LoVo (cell line): ENCODE measurements at regions not wholly inside any gene's neighbourhood (a gene's known extent, or its start where the extent isn't known, plus 50 kb on each side); places are given as distances from the start of the nearest gene placed in this dataset.

Experiments
- DNase-seq: peaks from one replicate; pipeline ENCODE4 v3.0.0-alpha.2; 2016; ENCODE audit warnings: low spot score

DNA sequence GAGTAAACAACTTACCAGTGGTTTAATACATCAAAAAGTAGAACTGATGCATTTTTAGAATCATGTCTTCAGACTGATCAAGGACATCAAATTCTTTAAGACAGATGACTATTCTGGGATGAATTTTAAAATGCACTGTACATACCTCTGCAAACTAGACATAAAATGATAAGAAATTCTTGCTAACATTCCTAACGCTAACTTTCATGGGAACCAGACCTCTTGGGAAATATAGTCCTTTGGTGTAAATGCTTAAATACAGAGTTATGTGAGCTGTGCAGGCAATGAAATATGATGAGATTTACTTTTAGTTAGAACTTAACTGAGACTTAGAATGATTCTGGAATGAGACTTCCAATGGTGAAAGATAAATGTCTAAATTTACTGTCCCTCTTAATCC is 562.0 kb downstream of the NR4A2 start:
- DNase-seq: no peak

DNA sequence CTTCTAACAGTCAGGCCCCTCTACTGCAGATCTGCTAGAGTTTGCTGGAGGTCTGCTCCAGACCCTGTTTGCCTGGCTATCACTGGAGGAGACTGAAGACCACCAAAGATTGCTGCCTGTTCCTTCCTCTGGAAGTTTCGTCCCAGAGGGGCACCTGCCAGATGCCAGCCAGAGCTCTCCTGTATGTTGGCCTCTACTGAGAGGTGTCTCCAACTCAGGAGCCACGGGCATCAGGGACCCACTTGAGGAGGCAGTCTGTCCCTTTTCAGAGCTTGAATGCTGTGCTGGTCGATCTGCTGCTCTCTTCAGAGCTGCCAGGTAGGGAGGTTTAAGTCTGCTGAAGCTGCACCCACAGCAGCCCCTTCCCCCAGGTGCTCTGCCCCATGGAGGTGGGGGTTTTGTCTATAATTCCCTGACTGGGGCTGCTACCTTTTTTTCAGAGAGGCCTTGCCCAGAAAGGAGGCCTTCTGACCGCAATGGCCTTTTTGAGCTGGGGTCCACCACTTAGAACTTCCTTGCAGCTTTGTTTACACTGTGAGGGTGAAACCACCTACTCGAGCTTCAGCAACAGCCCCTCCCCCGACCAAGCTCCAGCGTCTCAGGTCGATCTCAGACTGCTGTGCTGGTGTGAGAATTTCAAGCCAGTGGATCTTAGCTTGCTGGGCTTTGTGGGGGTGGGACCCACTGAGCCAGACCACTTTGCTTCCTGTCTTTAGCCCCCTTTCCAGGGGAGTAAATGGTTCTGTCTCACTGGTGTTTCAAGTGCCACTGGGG is 566.0 kb downstream of the NR4A2 start:
- DNase-seq: no peak

DNA sequence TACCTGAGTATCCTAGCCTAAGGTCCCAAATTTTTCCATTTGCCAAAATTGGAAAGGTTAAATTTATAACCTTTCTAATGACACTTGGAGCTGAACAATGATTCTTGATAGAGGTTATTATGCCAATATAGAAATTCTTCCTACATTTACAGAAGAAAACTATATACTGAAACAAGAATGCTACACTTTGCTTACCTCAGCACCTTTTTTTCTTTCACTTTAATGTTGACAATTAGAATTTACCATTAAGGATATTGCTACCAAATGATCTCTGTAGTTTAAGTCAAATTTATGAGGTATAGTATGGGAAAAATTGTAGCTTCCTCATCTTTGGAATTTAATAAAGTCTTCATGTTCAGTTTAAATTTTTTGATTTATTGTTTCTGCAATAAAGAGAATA is 577.0 kb downstream of the NR4A2 start:
- no peak for DNase-seq

- DNase-seq: no peak
Measured at GRCh38 chr2:155748131-155748530, 584.4 kb downstream of the NR4A2 start.

- DNase-seq: no peak
Measured at GRCh38 chr2:155747531-155747930, 585.0 kb downstream of the NR4A2 start.

DNA sequence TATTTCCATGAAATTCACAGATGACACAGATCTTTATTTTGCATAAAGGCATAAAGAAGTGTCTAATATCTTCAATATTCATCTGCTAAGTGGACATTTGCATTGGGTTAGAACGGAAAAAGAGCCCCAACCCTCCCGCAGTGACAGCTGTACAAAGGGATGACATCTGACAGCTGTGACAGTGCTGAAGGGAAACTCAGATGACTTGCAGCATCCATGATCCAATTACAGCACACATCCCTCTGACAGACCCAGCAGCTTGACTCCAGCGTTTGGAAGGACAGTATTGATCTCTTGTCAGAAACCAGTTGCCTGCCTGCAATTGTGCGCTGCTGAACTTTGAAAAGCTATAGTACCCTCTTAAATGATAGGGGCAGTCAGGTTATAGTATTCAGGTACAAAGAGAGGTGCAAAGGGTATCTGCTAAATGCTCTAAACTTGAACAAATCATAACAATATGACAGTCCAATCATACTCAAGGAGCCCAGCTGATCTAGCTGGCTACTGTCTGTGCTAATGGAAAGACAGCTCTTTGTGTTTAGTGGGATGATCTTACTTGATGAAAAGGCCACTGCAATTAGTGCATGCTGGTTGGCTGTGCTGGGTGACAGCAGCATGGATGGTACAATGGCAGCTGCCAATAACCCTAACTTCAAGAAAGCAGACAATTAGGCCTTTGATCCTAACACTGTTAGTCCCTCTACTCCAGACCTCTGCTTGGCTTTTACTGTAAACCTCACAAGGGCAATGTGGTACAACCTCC is 599.2 kb downstream of the NR4A2 start:
- no peak for DNase-seq

DNA sequence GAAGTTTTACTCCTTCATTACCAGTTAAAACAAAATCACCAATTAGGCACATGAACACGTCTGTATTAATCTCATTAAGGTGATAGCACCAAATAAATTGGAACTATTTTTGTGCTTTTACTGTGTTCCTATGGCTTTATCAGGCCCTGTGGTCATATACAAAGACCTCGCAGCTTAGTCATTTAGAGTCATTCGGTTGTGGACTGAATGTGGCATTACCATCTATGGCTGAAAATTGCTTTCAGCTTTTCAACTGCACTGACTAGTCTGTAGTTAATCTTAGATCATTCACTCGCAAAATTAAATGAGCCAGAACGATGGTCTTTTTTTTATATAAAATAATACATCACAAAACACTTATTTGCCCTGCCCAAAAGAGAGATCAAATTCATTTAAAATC is 601.7 kb downstream of the NR4A2 start:
- no peak for DNase-seq

DNA sequence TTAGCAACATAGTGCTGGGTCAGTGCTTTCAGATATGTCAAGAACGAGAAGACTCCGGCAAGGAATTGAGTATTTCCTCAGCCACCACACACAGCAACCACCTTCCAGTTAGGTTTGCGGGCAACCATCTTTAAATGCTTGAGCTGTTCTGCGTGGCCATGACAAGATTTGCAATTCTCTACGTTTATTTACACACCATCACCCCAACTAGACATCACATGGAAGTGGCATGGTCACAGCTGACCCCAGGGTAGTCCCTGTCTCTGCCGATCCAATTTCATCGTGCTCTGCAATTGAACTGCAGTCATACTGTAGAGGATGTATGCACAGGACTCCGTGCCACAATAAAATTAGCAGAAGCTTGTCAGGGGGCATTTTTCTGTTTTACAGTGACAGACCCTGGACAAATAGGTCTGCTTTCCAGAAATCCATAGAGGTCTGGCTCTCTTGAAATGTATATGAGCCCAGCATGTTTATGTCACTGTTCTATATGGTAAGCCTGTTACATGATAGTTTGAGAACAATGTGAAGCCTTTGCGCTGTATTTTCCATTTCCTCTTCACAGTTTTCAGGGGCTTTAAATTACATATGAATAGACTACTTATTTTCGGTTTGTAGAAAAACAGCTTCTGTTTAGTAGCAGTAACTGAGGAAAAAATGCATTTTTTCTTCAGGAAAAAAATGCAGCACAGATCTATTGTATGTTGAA is 605.2 kb downstream of the NR4A2 start:
- DNase-seq: no peak

- DNase-seq: no peak
Measured at GRCh38 chr2:155722290-155722689, 610.2 kb downstream of the NR4A2 start.

- DNase-seq: no peak
Measured at GRCh38 chr2:155715705-155716104, 616.8 kb downstream of the NR4A2 start.

DNA sequence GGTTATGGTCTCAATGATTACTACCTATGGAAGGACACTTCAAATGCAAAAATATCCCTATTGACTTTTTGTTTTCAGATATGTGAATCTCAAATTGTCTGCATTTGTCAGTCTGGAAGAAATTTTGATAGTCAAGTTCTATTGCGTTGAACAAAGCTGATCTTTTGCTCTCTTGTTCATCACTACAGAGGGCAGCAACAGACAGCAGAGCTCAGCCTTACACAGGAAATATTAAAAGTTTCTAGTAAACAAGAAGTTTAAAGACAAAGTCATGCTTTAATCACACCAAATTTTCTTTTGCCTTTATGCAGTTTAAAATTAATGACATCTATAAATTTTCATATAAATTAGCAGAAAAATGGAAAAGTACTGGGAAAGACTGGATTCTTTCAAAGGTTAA is 617.5 kb downstream of the NR4A2 start:
- DNase-seq: no peak

GRCh38 chr2:155708071-155708470 is 624.5 kb downstream of the NR4A2 start:
- no peak for DNase-seq

- no peak for DNase-seq
Measured at GRCh38 chr2:155703917-155704316, 628.6 kb downstream of the NR4A2 start.

DNA sequence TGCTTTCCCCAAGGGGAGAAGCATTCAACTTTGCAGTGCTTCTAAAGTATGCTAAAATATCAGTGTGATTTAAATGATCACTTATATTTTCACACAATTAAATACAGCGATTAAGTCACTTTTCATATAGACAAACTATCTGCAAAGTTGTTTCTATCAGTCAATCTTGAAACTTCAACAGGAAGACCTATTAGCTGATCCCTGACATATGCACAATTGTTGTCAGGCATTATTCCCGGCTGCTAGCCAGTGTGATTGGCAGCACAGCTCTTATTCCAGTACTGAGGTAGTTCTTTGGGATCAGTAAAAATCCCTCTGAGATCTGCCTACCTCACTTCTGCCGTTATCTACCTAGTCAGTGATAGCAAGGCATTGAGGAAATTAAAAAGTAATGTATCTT is 629.5 kb downstream of the NR4A2 start:
- no peak for DNase-seq

GRCh38 chr2:155701721-155702120 is 630.8 kb downstream of the NR4A2 start:
- no peak for DNase-seq

DNA sequence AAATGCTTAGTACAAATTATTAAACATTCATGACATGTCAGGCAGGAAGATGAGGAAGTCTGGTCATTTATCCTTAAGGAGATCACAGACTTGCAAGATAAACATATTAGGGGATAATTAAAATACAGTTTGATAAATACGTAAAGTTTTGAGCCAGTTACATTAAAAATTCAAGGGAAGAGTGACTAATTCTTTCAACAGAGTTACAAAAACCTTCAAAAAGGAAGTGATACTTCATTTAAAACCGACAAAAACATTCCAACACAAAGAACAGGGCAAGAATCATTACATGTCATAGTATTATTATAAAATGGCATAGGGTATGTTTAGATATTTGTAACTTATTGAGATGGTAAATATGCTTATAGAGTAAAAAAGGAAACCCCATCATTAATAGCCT is 636.0 kb downstream of the NR4A2 start:
- no peak for DNase-seq

- DNase-seq: no peak
Measured at GRCh38 chr2:155695505-155695904, 637.0 kb downstream of the NR4A2 start.

DNA sequence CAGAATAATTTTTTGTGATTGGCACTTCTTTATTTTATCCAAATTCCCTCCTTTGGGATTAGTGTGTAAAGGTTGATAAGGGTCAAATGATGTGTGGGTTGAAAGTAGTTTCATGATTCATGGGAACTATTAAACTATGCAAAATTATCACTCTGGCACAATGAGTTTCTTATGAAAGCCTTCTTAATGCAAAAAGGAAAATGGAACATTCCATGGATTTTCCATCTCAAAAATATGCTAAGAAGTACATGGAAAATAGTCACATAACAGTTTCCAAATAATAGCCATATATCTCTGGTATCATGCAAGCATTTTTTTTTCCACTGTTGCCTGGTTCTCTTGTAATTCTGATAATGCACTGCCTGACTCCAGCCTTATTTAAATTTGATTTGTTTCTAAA is 639.7 kb downstream of the NR4A2 start:
- no peak for DNase-seq

DNA sequence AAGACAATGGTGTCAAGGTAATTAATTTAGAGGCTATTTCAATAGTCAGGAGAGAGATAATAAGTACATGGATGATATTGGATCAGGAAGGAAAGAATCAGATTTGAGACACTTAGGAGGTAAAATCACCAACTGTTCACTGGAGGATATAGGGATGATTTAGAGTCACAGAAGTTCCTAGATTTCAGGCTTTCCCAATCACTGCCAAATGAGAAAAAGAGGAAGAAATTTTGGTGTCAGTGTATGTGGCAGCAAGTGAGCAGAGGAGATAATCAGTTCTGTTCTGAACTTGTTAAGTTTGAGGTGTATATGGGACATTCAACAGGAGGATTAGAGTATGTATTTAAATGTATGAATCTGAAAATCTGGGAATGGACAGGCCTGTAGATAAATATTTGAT is 640.4 kb downstream of the NR4A2 start:
- DNase-seq: no peak

GRCh38 chr2:155690785-155691184 is 641.7 kb downstream of the NR4A2 start:
- DNase-seq: no peak

GRCh38 chr2:155689791-155690190 is 642.7 kb downstream of the NR4A2 start:
- no peak for DNase-seq

DNA sequence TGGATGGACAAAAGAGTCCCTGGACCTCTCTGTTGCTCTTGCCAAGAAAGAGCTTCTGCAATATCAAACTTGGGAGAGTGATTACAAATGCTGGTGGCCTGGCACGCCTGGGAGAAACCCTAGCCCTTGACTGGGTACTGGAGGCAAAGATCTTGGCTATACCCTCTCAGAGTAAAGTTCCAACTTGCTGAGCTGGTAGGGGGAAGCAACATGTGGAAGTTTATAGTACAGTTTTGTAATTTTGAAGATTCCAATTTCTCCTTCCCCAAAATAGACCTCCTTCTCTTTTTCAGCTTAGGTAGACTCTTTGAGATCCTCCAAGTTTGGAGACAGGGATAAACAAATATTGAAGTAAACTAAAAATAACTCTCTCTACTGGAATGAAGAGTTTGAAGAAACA is 645.3 kb downstream of the NR4A2 start:
- DNase-seq: no peak

DNA sequence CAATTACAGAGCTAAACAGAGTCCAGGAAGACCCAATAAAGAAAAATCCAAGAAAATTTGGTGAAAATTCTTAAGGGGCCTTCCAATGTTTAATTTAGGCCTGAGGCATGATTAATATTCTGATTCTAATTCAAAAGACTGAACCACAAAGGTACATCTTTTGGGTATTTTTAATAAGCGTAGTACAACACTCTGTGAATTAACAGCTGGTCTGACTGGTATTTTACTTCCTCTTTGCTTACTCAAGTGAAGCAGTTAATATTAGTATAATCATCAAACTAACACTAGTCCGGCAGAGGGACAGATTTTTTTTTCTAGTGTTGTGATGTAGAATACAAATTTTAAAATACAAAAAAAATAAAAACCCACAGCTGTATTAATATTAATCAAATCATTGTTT is 652.9 kb downstream of the NR4A2 start:
- no peak for DNase-seq
